HS-27A (cell line): ENCODE measurements at regions not wholly inside any gene's neighbourhood (a gene's known extent, or its start where the extent isn't known, plus 50 kb on each side); places are given as distances from the start of the nearest gene placed in this dataset.
"Not testable (repeated sequence)": the region's sequence is repeated elsewhere in the genome, so short reads cannot be mapped to it uniquely, and the experiment has no call there.

ENCODE experiments used
- DNase-seq: peaks from one replicate; pipeline ENCODE4 v3.0.0-alpha.2; 2012; ENCODE audit warnings: low read depth, missing footprints

DNA sequence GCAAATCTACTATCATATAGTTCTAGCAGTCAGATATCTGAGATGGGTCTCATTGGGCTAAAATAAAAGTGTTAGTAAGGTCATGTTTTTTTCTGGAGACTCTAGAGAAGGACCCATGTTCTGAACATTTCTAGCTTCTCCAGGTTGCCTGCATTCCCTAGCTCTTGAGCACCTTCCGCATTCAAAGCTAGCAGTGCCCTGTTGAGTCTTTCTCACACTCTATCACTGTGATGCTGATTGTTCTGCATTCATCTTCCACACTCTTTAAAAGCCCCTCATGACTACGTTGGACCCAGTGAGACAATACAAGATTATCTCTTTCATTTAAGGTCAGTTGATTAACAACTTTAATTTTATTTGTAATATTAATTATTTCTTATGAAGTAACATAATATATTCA lies 433.3 kb upstream of the CHORDC1 start:
- DNase-seq: no peak

DNA sequence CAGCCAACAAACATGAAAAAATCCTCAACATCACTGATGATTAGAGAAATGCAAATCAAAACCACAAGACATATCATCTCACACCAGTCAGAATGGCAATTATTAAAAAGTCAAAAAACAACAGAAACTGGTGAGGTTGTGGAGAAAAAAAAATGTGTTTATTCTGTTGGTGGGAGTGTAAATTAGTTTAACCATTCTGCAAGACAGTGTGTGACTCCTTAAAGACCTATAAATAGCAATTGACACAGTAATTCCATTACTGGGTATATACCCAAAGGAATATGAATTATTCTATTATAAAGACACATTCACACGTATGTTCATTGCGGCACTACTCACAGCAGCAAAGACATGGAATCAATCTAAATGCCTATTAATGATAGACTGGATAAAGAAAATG lies 427.3 kb upstream of the CHORDC1 start:
- no peak for DNase-seq

DNA sequence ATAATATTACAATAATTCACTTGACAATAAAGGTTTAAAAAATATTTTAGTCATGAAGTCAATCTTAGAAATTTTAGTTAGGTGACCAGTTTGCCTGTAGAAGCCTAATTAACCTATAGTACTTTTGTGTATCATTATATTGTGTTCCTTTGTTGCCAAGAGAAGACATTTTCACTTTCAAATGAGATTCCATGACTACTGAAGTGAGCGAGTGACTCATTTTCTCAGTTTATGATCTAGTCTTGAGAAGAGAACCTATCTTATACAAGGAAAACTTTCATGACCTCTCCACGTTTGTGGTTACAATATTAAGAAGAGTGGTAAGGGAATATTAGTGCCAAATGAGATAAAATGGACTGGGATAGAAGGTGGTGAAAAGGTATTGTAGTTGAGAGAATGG lies 423.9 kb upstream of the CHORDC1 start:
- no peak for DNase-seq

DNA sequence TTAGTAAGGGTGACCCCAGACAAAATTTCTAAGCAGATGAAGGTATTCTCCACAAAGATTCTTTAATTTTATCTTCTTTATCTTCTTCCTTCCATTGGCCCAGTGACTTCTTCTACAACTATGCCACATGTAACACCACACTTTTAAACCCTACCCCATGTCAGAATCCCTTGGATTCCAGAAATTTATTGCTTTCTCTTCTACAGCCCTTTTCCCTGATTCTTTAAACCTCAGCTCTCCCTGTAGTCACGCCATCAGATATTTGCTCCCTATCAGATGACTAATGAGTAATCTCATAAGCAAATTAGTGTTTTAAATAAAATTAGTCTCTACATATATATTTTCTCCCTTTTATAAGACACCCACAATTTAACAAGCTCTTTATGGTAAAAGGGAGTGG lies 423.4 kb upstream of the CHORDC1 start:
- no peak for DNase-seq

DNA sequence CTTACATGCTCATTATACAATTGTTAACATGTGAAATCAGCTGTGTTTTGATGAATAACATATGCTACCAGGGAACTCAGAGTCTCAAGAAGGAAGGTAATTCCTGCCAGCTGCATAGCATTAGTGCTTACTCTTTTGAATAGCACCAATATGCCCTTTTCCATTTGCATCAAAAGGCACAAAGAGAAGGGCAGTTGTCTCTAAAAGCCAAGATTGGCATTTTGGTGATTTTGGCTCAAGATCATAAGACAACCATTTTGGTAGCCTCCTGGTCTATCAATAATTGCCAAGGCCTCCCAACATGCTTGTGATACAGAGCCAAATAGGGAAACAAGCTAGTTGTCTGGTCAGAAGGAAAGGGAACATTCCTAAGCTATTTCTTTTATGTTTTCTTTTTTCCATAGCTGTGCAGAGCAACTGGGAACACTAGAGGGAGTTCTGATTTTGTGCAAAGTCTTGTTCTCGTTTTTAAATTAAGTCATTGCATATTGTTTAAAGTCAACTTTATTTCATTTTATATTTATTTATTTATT lies 416.7 kb upstream of the CHORDC1 start:
- no peak for DNase-seq

DNA sequence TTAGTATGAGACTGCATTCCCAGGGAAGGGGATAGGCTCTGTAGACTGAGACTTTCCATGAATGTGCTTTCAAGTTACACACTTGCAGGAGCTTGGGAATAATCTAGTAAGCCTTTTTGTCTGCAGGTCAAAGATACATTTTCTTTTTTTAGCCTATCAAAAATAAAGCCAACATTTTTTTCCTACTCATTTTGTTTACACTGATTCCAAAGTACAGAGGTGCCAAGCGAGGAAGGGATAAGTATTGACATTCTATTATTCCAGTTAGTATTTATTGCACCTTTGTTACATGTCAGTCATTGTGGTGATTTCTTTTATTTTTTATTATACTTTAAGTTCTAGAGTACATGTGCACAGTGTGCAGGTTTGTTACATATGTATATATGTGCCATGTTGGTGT lies 413.0 kb upstream of the CHORDC1 start:
- no peak for DNase-seq

GRCh38 chr11:90635151-90635550 lies 412.3 kb upstream of the CHORDC1 start:
- DNase-seq: no peak

- no peak for DNase-seq
Observed at GRCh38 chr11:90630176-90630575, 407.3 kb upstream of the CHORDC1 start.

- no peak for DNase-seq
Observed at GRCh38 chr11:90629229-90629806, 406.5 kb upstream of the CHORDC1 start.

DNA sequence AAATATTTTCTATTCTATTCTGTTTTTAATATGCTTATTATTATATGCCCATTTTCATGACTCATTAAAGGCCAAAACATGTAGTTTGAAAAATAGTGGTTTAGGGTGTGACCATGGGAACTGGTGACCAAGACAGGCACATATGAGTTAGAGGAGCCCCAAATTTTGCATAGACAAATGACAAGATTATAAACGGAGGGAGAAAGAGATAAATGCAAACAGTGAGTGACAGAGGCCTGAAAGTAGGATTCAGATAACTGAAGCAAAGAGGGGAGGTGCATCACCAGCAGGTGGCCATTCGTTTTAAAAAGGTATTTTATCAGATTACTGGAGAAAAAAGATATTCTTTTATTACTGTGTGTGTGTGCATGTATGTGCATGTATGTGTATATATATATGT lies 391.5 kb upstream of the CHORDC1 start:
- DNase-seq: no peak

DNA sequence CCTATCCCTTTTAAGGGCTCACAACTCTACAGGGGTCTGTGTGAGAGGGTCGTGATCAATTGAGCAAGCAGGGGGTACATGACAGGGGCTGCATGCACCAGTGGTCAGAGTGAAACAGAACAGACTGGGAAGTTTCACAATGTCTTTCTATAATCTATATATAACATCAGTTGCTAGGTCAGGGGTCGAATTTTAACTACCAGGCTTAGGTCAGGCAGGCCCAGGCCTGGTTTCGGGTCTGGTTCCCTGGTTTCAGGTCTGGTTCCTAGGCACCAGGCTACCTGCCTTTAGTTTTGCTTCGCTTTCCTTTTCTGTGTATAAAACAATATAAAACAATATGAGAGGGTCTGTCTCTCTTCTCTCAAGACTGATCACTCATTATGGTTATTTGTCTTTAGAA lies 390.2 kb upstream of the CHORDC1 start:
- not testable (repeated sequence) for DNase-seq

DNA sequence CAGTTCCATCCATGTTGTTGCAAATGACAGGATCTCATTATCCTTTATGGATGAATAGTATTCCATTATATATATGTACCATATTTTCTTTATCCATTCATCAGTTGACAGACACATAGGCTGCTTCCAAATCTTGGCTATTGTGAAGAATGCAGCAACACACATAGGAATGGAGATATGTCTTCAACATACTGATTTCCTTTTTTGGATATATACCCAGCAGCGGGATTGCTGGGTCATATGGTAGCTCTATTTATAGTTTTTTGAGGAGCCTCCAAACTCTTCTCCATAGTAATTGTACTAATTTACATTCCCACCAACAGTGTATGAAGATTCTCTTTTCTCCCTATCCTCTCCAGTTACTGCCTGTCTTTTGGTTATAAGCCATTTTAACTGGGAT lies 383.9 kb upstream of the CHORDC1 start:
- DNase-seq: no peak

GRCh38 chr11:90601261-90601660 lies 378.4 kb upstream of the CHORDC1 start:
- DNase-seq: no peak

- no peak for DNase-seq
Observed at GRCh38 chr11:90594658-90595057, 371.8 kb upstream of the CHORDC1 start.

DNA sequence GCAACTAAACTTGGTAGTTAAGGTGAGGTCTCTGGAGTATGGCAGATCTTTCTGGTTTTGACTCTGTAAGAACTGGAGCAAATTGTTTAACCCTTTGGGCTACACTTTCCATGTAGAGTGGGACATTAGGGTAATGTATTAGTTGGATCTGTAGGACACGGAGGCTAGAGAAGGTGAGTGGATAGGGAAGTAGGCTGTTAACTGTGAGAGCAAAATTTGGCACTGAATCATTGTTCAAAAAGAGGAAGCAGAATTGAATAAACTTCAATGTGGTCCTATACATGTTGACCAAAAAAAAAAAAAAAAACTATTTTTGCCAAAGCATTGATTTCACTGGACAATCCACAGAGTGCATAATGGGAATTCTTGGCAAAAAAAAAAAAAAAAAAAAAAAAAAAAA lies 370.2 kb upstream of the CHORDC1 start:
- no peak for DNase-seq

DNA sequence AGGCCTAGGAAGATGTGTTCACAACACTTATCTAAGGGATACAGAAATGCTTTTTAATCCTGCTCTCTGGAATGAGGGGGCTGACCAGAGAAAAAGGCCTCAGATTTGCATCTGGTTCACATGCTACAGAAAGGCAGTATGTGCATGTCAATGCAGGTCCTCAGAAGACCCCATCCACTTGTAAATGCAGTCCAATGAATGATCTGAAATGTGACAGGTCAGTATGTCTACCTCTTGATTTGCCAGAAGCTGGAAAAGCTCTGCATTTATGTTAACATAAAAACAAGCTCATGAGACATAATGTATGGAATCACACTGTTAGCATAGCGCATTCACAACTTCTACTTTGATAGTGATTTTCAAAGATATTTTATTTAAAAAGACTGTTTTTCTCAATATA lies 367.4 kb upstream of the CHORDC1 start:
- no peak for DNase-seq

GRCh38 chr11:90589735-90590134 lies 366.9 kb upstream of the CHORDC1 start:
- no peak for DNase-seq

- DNase-seq: no peak
Observed at GRCh38 chr11:90587896-90588295, 365.0 kb upstream of the CHORDC1 start.

- DNase-seq: no peak
Observed at GRCh38 chr11:90585491-90585890, 362.6 kb upstream of the CHORDC1 start.

DNA sequence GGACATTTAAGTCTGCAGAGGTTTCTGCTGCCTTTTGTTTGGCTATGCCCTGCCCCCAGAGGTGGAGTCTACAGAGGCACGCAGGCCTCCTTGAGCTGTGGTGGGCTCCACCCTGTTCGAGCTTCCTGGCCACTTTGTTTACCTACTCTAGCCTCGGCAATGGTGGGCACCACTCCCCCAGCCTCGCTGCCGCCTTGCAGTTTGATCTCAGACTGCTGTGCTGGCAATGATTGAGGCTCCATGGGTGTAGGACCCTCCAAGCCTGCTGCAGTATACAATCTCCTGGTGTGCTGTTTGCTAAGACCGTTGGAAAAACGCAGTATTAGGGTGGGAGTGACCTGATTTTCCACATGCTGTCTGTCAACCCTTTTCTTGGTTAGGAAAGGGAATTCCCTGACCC lies 360.1 kb upstream of the CHORDC1 start:
- not testable (repeated sequence) for DNase-seq

- DNase-seq: no peak
Observed at GRCh38 chr11:90564531-90564930, 341.7 kb upstream of the CHORDC1 start.

DNA sequence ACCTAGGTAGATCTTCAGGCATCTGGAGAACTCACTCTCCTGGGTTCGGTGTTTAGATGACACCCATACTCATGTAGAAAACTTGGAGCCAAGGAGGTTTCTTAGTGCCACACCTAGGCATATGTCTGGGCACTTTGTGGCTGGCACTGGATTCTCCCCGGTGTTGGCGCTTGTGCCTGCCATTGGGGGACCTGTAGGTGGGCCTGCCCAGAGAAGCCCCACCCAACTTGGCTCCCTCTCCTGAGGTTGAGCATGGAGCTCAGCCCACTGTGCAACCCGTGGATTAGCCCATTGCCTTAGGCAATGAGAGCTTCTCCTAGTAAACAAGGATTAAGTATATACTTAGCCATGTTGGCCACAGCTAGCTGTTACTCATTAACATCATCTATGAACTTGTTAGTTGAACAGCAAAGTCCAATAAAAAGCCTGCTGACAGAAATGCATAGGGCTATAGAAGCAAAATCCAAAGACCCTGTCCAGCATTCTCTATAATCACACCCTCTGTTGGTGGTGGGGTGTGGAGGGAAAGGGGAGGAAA lies 335.5 kb upstream of the CHORDC1 start:
- no peak for DNase-seq

GRCh38 chr11:90556606-90557005 lies 333.8 kb upstream of the CHORDC1 start:
- DNase-seq: no peak

- no peak for DNase-seq
Observed at GRCh38 chr11:90556026-90556425, 333.2 kb upstream of the CHORDC1 start.
